GM13977 (cell line): ENCODE measurements at regions not wholly inside any gene's neighbourhood (a gene's known extent, or its start where the extent isn't known, plus 50 kb on each side); places are given as distances from the start of the nearest gene placed in this dataset.

ENCODE experiments used
- DNase-seq: peaks from one replicate; pipeline ENCODE4 v3.0.0; 2012; ENCODE audit warnings: low spot score
- CTCF ChIP-seq: IDR thresholded peaks from 2 replicates; pipeline ENCODE4 v1.5.1; 2012; ENCODE audit warnings: mild to moderate bottlenecking, control low read depth; ENCODE audit not compliant: insufficient read depth; ENCODE audit errors: extremely low read depth, missing control alignments
- in situ Hi-C: fragments of 300-500 bp; cut with MboI; formaldehyde crosslinking; loops from one replicate; pipeline ENCODE4 v1.12.0; 2022; ENCODE audit warnings: low sequenced_read_pairs, low pct_unique_long_range_greater_than_20kb, mixed read lengths, inconsistent platforms; ENCODE audit not compliant: unreplicated experiment

GRCh38 chr10:3914733-3915132 lies 129.7 kb upstream of the KLF6 start:
- DNase-seq, result no peak
- in situ Hi-C loops, result no loop called here
- no peak for TF ChIP-seq CTCF

GRCh38 chr10:3911713-3912442 lies 126.9 kb upstream of the KLF6 start:
- no peak for DNase-seq
- TF ChIP-seq CTCF, result no peak
- in situ Hi-C loops, result no loop called here

- in situ Hi-C loops, result no loop called here
- DNase-seq, result no peak
- TF ChIP-seq CTCF, result no peak
These were observed 126.2 kb upstream of the KLF6 start for GRCh38 chr10:3911241-3911640.

GRCh38 chr10:3909339-3909738 lies 124.3 kb upstream of the KLF6 start:
- DNase-seq, result no peak
- TF ChIP-seq CTCF, result no peak
- in situ Hi-C loops, result no loop called here

- in situ Hi-C loops, result no loop called here
These were observed 123.2 kb upstream of the KLF6 start for GRCh38 chr10:3908183-3908582.

GRCh38 chr10:3907514-3907913 lies 122.5 kb upstream of the KLF6 start:
- in situ Hi-C loops, result no loop called here
- DNase-seq, result no peak
- TF ChIP-seq CTCF, result no peak

More at GRCh38 chr10:3908183-3908582, 123.2 kb upstream of the KLF6 start:
- DNase-seq, result no peak
- TF ChIP-seq CTCF, result no peak

GRCh38 chr10:3906511-3907111 lies 121.6 kb upstream of the KLF6 start:
- DNase-seq, result no peak
- in situ Hi-C loops, result no loop called here
- TF ChIP-seq CTCF, result no peak
